CD14-positive monocyte (primary cell): ENCODE measurements at regions not wholly inside any gene's neighbourhood (a gene's known extent, or its start where the extent isn't known, plus 50 kb on each side); places are given as distances from the start of the nearest gene placed in this dataset.

Source experiments
- DNase-seq, 3 donors: peaks; one replicate each; pipeline ENCODE4 v3.0.0-alpha.2; 2011 to 2022
- H2AFZ ChIP-seq: 2 replicates; pipeline ENCODE4 v1.6.0; 2012; ENCODE audit warnings: mild to moderate bottlenecking, low read depth, low read length, inconsistent platforms; ENCODE audit not compliant: insufficient read depth, poor library complexity, severe bottlenecking
- H3K27ac ChIP-seq, 2 donors: 1 replicate in 1 of 2; 2 replicates in 1 of 2; pipeline ENCODE4 v1.5.1; 2012 to 2013; ENCODE audit warnings: low read length in 2 of 2, control low read depth in 1 of 2, inconsistent platforms in 1 of 2, low read depth in 1 of 2, mild to moderate bottlenecking in 1 of 2
- H3K27me3 ChIP-seq, 2 donors: one replicate each; pipeline versions ENCODE4 v1.6.0 to v1.6.1; 2011 to 2013; ENCODE audit warnings: low read length in 2 of 2; ENCODE audit not compliant: control insufficient read depth in 2 of 2, insufficient read depth in 2 of 2
- H3K36me3 ChIP-seq, 2 donors: replicated peaks in 1 of 2; 1 replicate in 1 of 2; 2 replicates in 1 of 2; pipeline versions ENCODE4 v1.5.1 to v1.6.1; 2012 to 2013; ENCODE audit warnings: low read length in 2 of 2, control low read depth in 1 of 2, inconsistent platforms in 1 of 2, mild to moderate bottlenecking in 1 of 2; ENCODE audit not compliant: insufficient read depth in 2 of 2, control insufficient read depth in 1 of 2
- H3K4me1 ChIP-seq, 2 donors: 1 replicate in 1 of 2; 2 replicates in 1 of 2; pipeline versions ENCODE4 v1.5.1 to v1.6.1; 2012 to 2013; ENCODE audit warnings: low read length in 2 of 2, control low read depth in 1 of 2, inconsistent platforms in 1 of 2, mild to moderate bottlenecking in 1 of 2, moderate library complexity in 1 of 2; ENCODE audit not compliant: insufficient read depth in 2 of 2, control insufficient read depth in 1 of 2
- H3K4me2 ChIP-seq: replicated peaks from 2 replicates; pipeline ENCODE3; 2012; ENCODE audit warnings: low read length, moderate library complexity, mild to moderate bottlenecking; ENCODE audit not compliant: poor library complexity, severe bottlenecking; ENCODE audit errors: extremely low read depth
- H3K4me3 ChIP-seq, 3 experiments: fragments of 200-600 bp in 1 of 3; sonication (generic) in 1 of 3; replicated peaks in 1 of 3; 1 replicate in 2 of 3; 2 replicates in 1 of 3; pipeline ENCODE4 v1.5.1; 2011 to 2013; ENCODE audit warnings: low read length in 3 of 3, mild to moderate bottlenecking in 3 of 3, control low read depth in 2 of 3, low read depth in 2 of 3, inconsistent platforms in 1 of 3, moderate library complexity in 1 of 3
- H3K79me2 ChIP-seq: 2 replicates; pipeline ENCODE4 v1.6.0; 2012; ENCODE audit warnings: mild to moderate bottlenecking, control low read depth, inconsistent platforms, low read length, moderate library complexity; ENCODE audit not compliant: insufficient read depth
- H3K9ac ChIP-seq: 2 replicates; pipeline ENCODE4 v1.6.0; 2017; ENCODE audit warnings: low read length, mild to moderate bottlenecking; ENCODE audit not compliant: insufficient read depth, poor library complexity, severe bottlenecking
- H3K9me3 ChIP-seq, 2 donors: replicated peaks in 1 of 2; 1 replicate in 1 of 2; 2 replicates in 1 of 2; pipeline versions ENCODE4 v1.5.1 to v1.6.1; 2012 to 2013; ENCODE audit warnings: low read length in 2 of 2, control low read depth in 1 of 2; ENCODE audit not compliant: control insufficient read depth in 1 of 2, insufficient read depth in 1 of 2
- H4K20me1 ChIP-seq: 2 replicates; pipeline ENCODE4 v1.6.0; 2012; ENCODE audit warnings: mild to moderate bottlenecking, low read length, control low read depth, moderate library complexity; ENCODE audit not compliant: insufficient read depth
- H3K27ac Mint-ChIP-seq, 7 donors: one replicate each; pipeline ENCODE4 v1.8.0; 2020; ENCODE audit warnings: mild to moderate bottlenecking in 7 of 7, mixed read lengths in 7 of 7, moderate library complexity in 6 of 7, inconsistent platforms in 2 of 7
- H3K27me3 Mint-ChIP-seq, 3 donors: one replicate each; pipeline ENCODE4 v1.8.0; 2021 to 2022; ENCODE audit warnings: low read depth in 3 of 3, mild to moderate bottlenecking in 3 of 3, mixed read lengths in 3 of 3, moderate library complexity in 3 of 3, inconsistent platforms in 1 of 3
- H3K36me3 Mint-ChIP-seq, 2 donors: one replicate each; pipeline ENCODE4 v1.8.0; 2020; ENCODE audit warnings: mixed read lengths in 2 of 2, inconsistent platforms in 1 of 2, mild to moderate bottlenecking in 1 of 2
- H3K4me1 Mint-ChIP-seq: one replicate; pipeline ENCODE4 v1.8.0; 2020; ENCODE audit warnings: mild to moderate bottlenecking, mixed read lengths
- H3K4me3 Mint-ChIP-seq, 2 donors: one replicate each; pipeline ENCODE4 v1.8.0; 2020; ENCODE audit warnings: mild to moderate bottlenecking in 2 of 2, mixed read lengths in 2 of 2, moderate library complexity in 1 of 2
- H3K9me3 Mint-ChIP-seq, 7 donors: one replicate each; pipeline ENCODE4 v1.8.0; 2020 to 2022; ENCODE audit warnings: mixed read lengths in 7 of 7, mild to moderate bottlenecking in 6 of 7, moderate library complexity in 6 of 7, inconsistent platforms in 2 of 7
- CTCF ChIP-seq: fragments of 200-600 bp; IDR thresholded peaks from one replicate; pipeline ENCODE4 v1.8.0; 2022; ENCODE audit warnings: antibody characterized with exemption, mild to moderate bottlenecking
- WGBS: methylation state at CpG from one replicate; pipeline ENCODE4 v1.1.5; 2013; ENCODE audit warnings: missing lambda C conversion rate; ENCODE audit not compliant: insufficient coverage; 5-methylcytosine and 5-hydroxymethylcytosine counted together
- intact Hi-C, 2 donors: fragments of 100-400 bp; cut with micrococcal nuclease; formaldehyde crosslinking; loops; one replicate each; pipeline versions ENCODE4 v1.15.0 to v1.15.1; 2023

GRCh38 chr1:177354247-177354646 is 183.5 kb downstream of the BRINP2 start:
- Histone ChIP-seq H3K9ac (no peak overlapping the region), H3K4me3 (no peak overlapping the region), H3K36me3 (no peaks in the 10 kb centered on the region), H4K20me1 (no peaks in the 10 kb centered on the region), H3K9me3 (no peaks in the 10 kb centered on the region), H2AFZ (no peak overlapping the region), H3K79me2 (no peaks in the 10 kb centered on the region), H3K27me3 (no peaks in the 10 kb centered on the region), H3K4me2 (no peak overlapping the region), H3K4me1 (no peaks in the 10 kb centered on the region), H3K27ac (no peak overlapping the region)
- Mint-ChIP-seq H3K27ac (no peak overlapping the region), H3K27me3 (no peaks in the 10 kb centered on the region), H3K4me3 (no peak overlapping the region), H3K36me3 (no peaks in the 10 kb centered on the region), H3K4me1 (no peaks in the 10 kb centered on the region), H3K9me3 (peaks cover 0 to 3% (median 0%) of the 10 kb centered on the region in 7 donors)
- 20% methylated on average over 1 of the region's 3 CpGs for WGBS
- intact Hi-C loops, result no loop called here
- no peak for DNase-seq
- no peak for TF ChIP-seq CTCF

- H3K36me3 ChIP-seq, result no peaks in the 10 kb centered on the region
- H3K4me1 ChIP-seq, result no peaks in the 10 kb centered on the region
- H4K20me1 ChIP-seq, result no peaks in the 10 kb centered on the region
- Mint-ChIP-seq H3K4me1 (no peaks in the 10 kb centered on the region), H3K27ac (no peak overlapping the region), H3K36me3 (no peaks in the 10 kb centered on the region), H3K27me3 (no peaks in the 10 kb centered on the region), H3K9me3 (peaks cover 0 to 2% (median 0%) of the 10 kb centered on the region in 7 donors), H3K4me3 (no peak overlapping the region)
- H3K79me2 ChIP-seq, result no peaks in the 10 kb centered on the region
- no peak overlapping the region for H3K27ac ChIP-seq
- TF ChIP-seq CTCF, result no peak
- no peak overlapping the region for H3K4me2 ChIP-seq
- no peak overlapping the region for H3K4me3 ChIP-seq
- H2AFZ ChIP-seq, result no peak overlapping the region
- no peak for DNase-seq
- H3K27me3 ChIP-seq, result no peaks in the 10 kb centered on the region
- intact Hi-C loops, result no loop called here
- H3K9ac ChIP-seq, result no peak overlapping the region
- no peaks in the 10 kb centered on the region for H3K9me3 ChIP-seq
- WGBS, result 58% methylated on average over 6 of the region's 6 CpGs
Measured at GRCh38 chr1:177351361-177352108, 180.8 kb downstream of the BRINP2 start.
